Esophagus squamous epithelium (tissue), 5 donors: ENCODE measurements at regions not wholly inside any gene's neighbourhood (a gene's known extent, or its start where the extent isn't known, plus 50 kb on each side); places are given as distances from the start of the nearest gene placed in this dataset.

ENCODE experiments used
- DNase-seq: peaks from one replicate; lab custom pipeline; 2025; lab: John Stamatoyannopoulos, UW
- H3K27ac ChIP-seq, 4 donors: fragments of 200-600 bp; sonication (generic); one replicate each; pipeline ENCODE4 v1.5.1; 2016 to 2019; ENCODE audit warnings: mild to moderate bottlenecking in 1 of 4
- H3K27me3 ChIP-seq, 4 donors: fragments of 200-600 bp; sonication (generic); 1 replicate in 3 of 4; 2 replicates in 1 of 4; pipeline versions ENCODE4 v1.5.1 to v1.6.0; 2017 to 2021; ENCODE audit warnings: antibody characterized with exemption in 1 of 4
- H3K36me3 ChIP-seq, 3 donors: fragments of 200-600 bp; sonication (generic); one replicate each; pipeline ENCODE4 v1.5.1; 2016 to 2019
- H3K4me1 ChIP-seq, 3 donors: fragments of 200-600 bp; sonication (generic); one replicate each; pipeline ENCODE4 v1.5.1; 2017 to 2019
- H3K4me3 ChIP-seq, 4 donors: fragments of 200-600 bp; sonication (generic); 1 replicate in 3 of 4; 2 replicates in 1 of 4; pipeline ENCODE4 v1.5.1; 2016 to 2019; ENCODE audit warnings: mild to moderate bottlenecking in 2 of 4, moderate library complexity in 1 of 4
- H3K9me3 ChIP-seq, 3 donors: fragments of 200-600 bp; sonication (generic); one replicate each; pipeline ENCODE4 v1.5.1; 2016 to 2019
- CTCF ChIP-seq, 6 experiments: fragments of 450-650 bp in 4 of 6; fragments of 200-600 bp in 2 of 6; sonication (generic) in 2 of 6; IDR thresholded peaks; one replicate each; pipeline ENCODE4 v1.5.1; 2016 to 2019; ENCODE audit warnings: antibody characterized with exemption in 6 of 6, mild to moderate bottlenecking in 4 of 6, moderate library complexity in 4 of 6
- POLR2A ChIP-seq, 4 donors: fragments of 450-650 bp; IDR thresholded peaks; one replicate each; pipeline ENCODE4 v1.6.1; 2017; ENCODE audit warnings: antibody characterized with exemption in 4 of 4, mild to moderate bottlenecking in 4 of 4, moderate library complexity in 3 of 4
- WGBS, 2 donors: methylation state at CpG; one replicate each; pipeline ENCODE4 v1.1.5; 2018; 5-methylcytosine and 5-hydroxymethylcytosine counted together
- intact Hi-C: fragments of 100-400 bp; cut with DNase I; formaldehyde crosslinking; loops from one replicate; pipeline ENCODE4 v1.15.0; 2022
- donor health status: DM: yes; HTN: yes; CAD: no.

GRCh38 chr1:90502194-90502593, 214.9 kb downstream of the BARHL2 start:
- intact Hi-C loops: no loop called here
- Histone ChIP-seq H3K4me3 (no peak overlapping the region), H3K27me3 (no peaks in the 10 kb centered on the region), H3K27ac (no peak overlapping the region), H3K4me1 (no peaks in the 10 kb centered on the region), H3K36me3 (no peaks in the 10 kb centered on the region), H3K9me3 (no peaks in the 10 kb centered on the region)
- 52 to 56% methylated on average over 7 of the region's 7 CpGs for WGBS, 2 donors
- DNase-seq: no peak
- TF ChIP-seq CTCF (IDR thresholded peaks at IDR 0.05) (no peak), POLR2A (IDR thresholded peaks at IDR 0.05) (no peak)

GRCh38 chr1:90501281-90501680, 215.8 kb downstream of the BARHL2 start:
- 33 to 71% methylated on average over 3 of the region's 3 CpGs for WGBS, 2 donors
- intact Hi-C loops: no loop called here
- no peak for DNase-seq

GRCh38 chr1:90494748-90495282, 222.3 kb downstream of the BARHL2 start:
- Histone ChIP-seq H3K27ac (no peak overlapping the region), H3K27me3 (peaks cover 0 to 7% (median 0%) of the 10 kb centered on the region in 4 donors), H3K4me3 (no peak overlapping the region), H3K36me3 (no peaks in the 10 kb centered on the region), H3K9me3 (no peaks in the 10 kb centered on the region), H3K4me1 (no peaks in the 10 kb centered on the region)
- intact Hi-C loops: no loop called here
- DNase-seq: no peak
- 72% methylated on average over 5 to 8 of the region's 11 CpGs for WGBS, 2 donors
- TF ChIP-seq POLR2A (IDR thresholded peaks at IDR 0.05) (no peak), CTCF (IDR thresholded peaks at IDR 0.05) (no peak)

More at GRCh38 chr1:90501281-90501680, 215.8 kb downstream of the BARHL2 start:
- H3K27me3 ChIP-seq: no peaks in the 10 kb centered on the region
- TF ChIP-seq CTCF (IDR thresholded peaks at IDR 0.05): no peak
- H3K9me3 ChIP-seq: no peaks in the 10 kb centered on the region
- no peaks in the 10 kb centered on the region for H3K4me1 ChIP-seq
- no peaks in the 10 kb centered on the region for H3K36me3 ChIP-seq
- H3K4me3 ChIP-seq: no peak overlapping the region
- H3K27ac ChIP-seq: no peak overlapping the region

GRCh38 chr1:90488451-90488850, 228.7 kb downstream of the BARHL2 start:
- no peak for TF ChIP-seq POLR2A (IDR thresholded peaks at IDR 0.05)
- no peak for TF ChIP-seq CTCF (IDR thresholded peaks at IDR 0.05)
- H3K27me3 ChIP-seq: no peaks in the 10 kb centered on the region
- no peak for DNase-seq
- H3K4me1 ChIP-seq: no peaks in the 10 kb centered on the region
- H3K4me3 ChIP-seq: no peak overlapping the region
- no peaks in the 10 kb centered on the region for H3K9me3 ChIP-seq
- 63 to 71% methylated on average over 5 of the region's 5 CpGs for WGBS, 2 donors
- intact Hi-C loops: no loop called here
- no peaks in the 10 kb centered on the region for H3K36me3 ChIP-seq
- H3K27ac ChIP-seq: no peak overlapping the region

- Histone ChIP-seq H3K9me3 (no peaks in the 10 kb centered on the region), H3K27me3 (no peaks in the 10 kb centered on the region), H3K36me3 (no peaks in the 10 kb centered on the region), H3K27ac (no peak overlapping the region), H3K4me3 (no peak overlapping the region), H3K4me1 (no peaks in the 10 kb centered on the region)
- no peak for TF ChIP-seq POLR2A (IDR thresholded peaks at IDR 0.05)
- no peak for TF ChIP-seq CTCF (IDR thresholded peaks at IDR 0.05)
- DNase-seq: no peak
- WGBS, 2 donors: 72% methylated on average over 3 of the region's 3 CpGs
- intact Hi-C loops: no loop called here
Measured at GRCh38 chr1:90486996-90487395, 230.1 kb downstream of the BARHL2 start.
